Adrenal gland (tissue), 5 donors: ENCODE measurements at regions not wholly inside any gene's neighbourhood (a gene's known extent, or its start where the extent isn't known, plus 50 kb on each side); places are given as distances from the start of the nearest gene placed in this dataset.

ENCODE experiments used
- CTCF ChIP-seq, 6 experiments: fragments of 450-650 bp in 4 of 6; fragments of 200-600 bp in 2 of 6; sonication (generic) in 1 of 6; IDR thresholded peaks; 1 replicate in 5 of 6; 2 replicates in 1 of 6; pipeline versions ENCODE4 v1.5.1 to v1.8.0; 2016 to 2021; ENCODE audit warnings: antibody characterized with exemption in 6 of 6, mild to moderate bottlenecking in 2 of 6, moderate library complexity in 1 of 6
- POLR2A ChIP-seq, 2 donors: fragments of 450-650 bp; IDR thresholded peaks; one replicate each; pipeline ENCODE4 v1.6.1; 2017; ENCODE audit warnings: antibody characterized with exemption in 2 of 2, mild to moderate bottlenecking in 2 of 2, moderate library complexity in 1 of 2
- donor health status: DM: no; HTN: no; CAD: no.

- TF ChIP-seq CTCF (IDR thresholded peaks at IDR 0.05) (no peak), POLR2A (IDR thresholded peaks at IDR 0.05) (no peak)
Observed at GRCh38 chr3:72475258-72476138, 372.7 kb downstream of the SHQ1 start.
